Mesendoderm (in vitro differentiated cells): ENCODE measurements at regions not wholly inside any gene's neighbourhood (a gene's known extent, or its start where the extent isn't known, plus 50 kb on each side); places are given as distances from the start of the nearest gene placed in this dataset.

Source experiments
- DNase-seq: peaks from one replicate; pipeline ENCODE4 v3.0.0; 2013
- H2AK5ac ChIP-seq: 2 replicates; pipeline ENCODE4 v1.6.1; 2013; ENCODE audit warnings: low read length, inconsistent platforms
- H2BK120ac ChIP-seq: 2 replicates; pipeline ENCODE4 v1.6.1; 2013; ENCODE audit warnings: low read depth, mild to moderate bottlenecking, low read length, moderate library complexity, mixed read lengths
- H2BK15ac ChIP-seq: replicated peaks from 2 replicates; pipeline ENCODE4 v1.6.1; 2013; ENCODE audit warnings: low read depth, mild to moderate bottlenecking, moderate library complexity
- H2BK5ac ChIP-seq: 2 replicates; pipeline ENCODE4 v1.6.1; 2013; ENCODE audit warnings: low read length, inconsistent platforms
- H3K18ac ChIP-seq: 2 replicates; pipeline ENCODE4 v1.6.1; 2013; ENCODE audit warnings: mild to moderate bottlenecking, low read length, mixed read lengths
- H3K23ac ChIP-seq: one replicate; pipeline ENCODE4 v1.6.1; 2013; ENCODE audit warnings: low read length
- H3K27ac ChIP-seq: 2 replicates; pipeline ENCODE4 v1.5.1; 2013; ENCODE audit warnings: low read depth, mild to moderate bottlenecking, inconsistent platforms, low read length, moderate library complexity
- H3K27me3 ChIP-seq: 2 replicates; pipeline ENCODE4 v1.6.1; 2013; ENCODE audit warnings: low read length, control low read depth, mild to moderate bottlenecking, inconsistent platforms; ENCODE audit not compliant: insufficient read depth, poor library complexity
- H3K36me3 ChIP-seq: 2 replicates; pipeline ENCODE4 v1.6.1; 2013; ENCODE audit warnings: low read length, inconsistent platforms; ENCODE audit not compliant: control insufficient read depth, insufficient read depth
- H3K4ac ChIP-seq: one replicate; pipeline ENCODE4 v1.6.1; 2013; ENCODE audit warnings: low read depth, mild to moderate bottlenecking, low read length, moderate library complexity
- H3K4me1 ChIP-seq: 2 replicates; pipeline ENCODE4 v1.6.1; 2013; ENCODE audit warnings: low read depth, low read length, inconsistent platforms; ENCODE audit not compliant: control insufficient read depth
- H3K4me2 ChIP-seq: 2 replicates; pipeline ENCODE4 v1.6.1; 2013; ENCODE audit warnings: low read length
- H3K4me3 ChIP-seq: 2 replicates; pipeline ENCODE4 v1.5.1; 2013; ENCODE audit warnings: mild to moderate bottlenecking, low read length
- H3K56ac ChIP-seq: one replicate; pipeline ENCODE4 v1.6.1; 2013; ENCODE audit warnings: low read length
- H3K79me1 ChIP-seq: 2 replicates; pipeline ENCODE4 v1.6.1; 2013; ENCODE audit warnings: low read length, inconsistent platforms
- H3K79me2 ChIP-seq: 2 replicates; pipeline ENCODE4 v1.6.1; 2013; ENCODE audit warnings: mild to moderate bottlenecking, low read length; ENCODE audit not compliant: control insufficient read depth, insufficient read depth
- H3K9ac ChIP-seq: 2 replicates; pipeline ENCODE4 v1.6.1; 2013; ENCODE audit warnings: low read length, inconsistent platforms
- H4K5ac ChIP-seq: one replicate; pipeline ENCODE4 v1.6.1; 2013; ENCODE audit warnings: low read length
- H4K8ac ChIP-seq: one replicate; pipeline ENCODE4 v1.6.1; 2013; ENCODE audit warnings: low read depth, mild to moderate bottlenecking, control low read depth, low read length, moderate library complexity
- WGBS: extraction: QIAGEN DNeasy Blood & Tissue Kit; methylation state at CpG from one replicate; pipeline ENCODE4 v1.1.7; 2013; ENCODE audit warnings: low lambda C conversion rate, missing lambda C conversion rate; ENCODE audit not compliant: insufficient coverage; ENCODE audit errors: extremely low coverage; 5-methylcytosine and 5-hydroxymethylcytosine counted together

DNA sequence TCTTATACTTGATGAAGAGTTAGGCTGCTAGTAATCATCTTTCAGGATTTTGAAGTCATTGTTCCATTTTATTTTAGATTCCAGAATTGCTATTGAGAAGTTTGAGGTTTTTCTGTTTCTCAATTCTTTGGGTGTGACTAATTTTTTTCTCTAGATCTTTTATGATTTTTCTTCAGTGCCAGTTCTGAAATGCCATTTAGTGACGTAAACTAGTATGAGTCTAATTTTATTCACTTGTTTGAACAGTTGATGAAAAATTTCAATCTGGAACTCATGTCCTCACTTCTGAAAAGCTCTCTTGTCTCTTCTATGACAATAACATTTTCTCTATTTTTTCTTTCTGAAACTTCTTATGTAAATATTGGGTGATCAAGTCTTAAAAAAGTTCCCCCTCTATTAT lies 188.5 kb upstream of the HTR2A start:
- Histone ChIP-seq H2BK120ac (no peak overlapping the region), H3K9ac (no peak overlapping the region), H3K79me1 (no peaks in the 10 kb centered on the region), H3K27me3 (no peaks in the 10 kb centered on the region), H3K56ac (no peak overlapping the region), H2BK15ac (no peak overlapping the region), H3K4ac (no peak overlapping the region), H3K4me1 (no peaks in the 10 kb centered on the region), H2BK5ac (no peak overlapping the region), H3K4me2 (no peak overlapping the region), H3K18ac (no peak overlapping the region), H3K36me3 (no peaks in the 10 kb centered on the region), H3K4me3 (no peak overlapping the region), H3K27ac (no peak overlapping the region), H4K5ac (no peak overlapping the region), H3K23ac (no peak overlapping the region), H2AK5ac (no peak overlapping the region), H4K8ac (no peak overlapping the region), H3K79me2 (no peaks in the 10 kb centered on the region)
- WGBS: no CpG with 5 or more reads among the region's 1 CpG
- no peak for DNase-seq

DNA sequence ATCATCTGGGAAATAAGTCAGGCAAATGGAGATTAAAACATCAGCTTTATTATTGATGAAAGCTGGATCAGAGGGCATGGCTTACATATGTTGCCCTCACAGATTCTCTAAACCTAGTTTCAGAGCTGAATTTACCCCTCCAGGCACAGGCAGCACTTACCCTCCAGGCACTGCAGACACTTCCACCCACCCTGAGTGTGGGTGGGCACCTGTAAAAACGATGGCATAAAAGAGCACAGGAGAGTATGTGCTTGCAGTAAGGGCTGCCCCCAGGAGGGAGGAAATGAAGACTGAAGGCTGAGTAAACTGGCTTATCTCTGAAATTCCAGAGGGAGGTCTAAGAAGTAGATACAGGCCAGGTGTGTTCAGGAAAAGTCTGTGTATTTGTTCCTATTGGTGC lies 185.0 kb upstream of the HTR2A start:
- no peak overlapping the region for H3K18ac ChIP-seq
- no peaks in the 10 kb centered on the region for H3K79me2 ChIP-seq
- no peaks in the 10 kb centered on the region for H3K27me3 ChIP-seq
- no CpG with 5 or more reads among the region's 1 CpG for WGBS
- no peak overlapping the region for H2AK5ac ChIP-seq
- H2BK15ac ChIP-seq: no peak overlapping the region
- peak; percentile 29 for DNase-seq
- no peak overlapping the region for H3K4me2 ChIP-seq
- no peak overlapping the region for H3K56ac ChIP-seq
- H3K4me1 ChIP-seq: no peaks in the 10 kb centered on the region
- H2BK120ac ChIP-seq: no peak overlapping the region
- no peaks in the 10 kb centered on the region for H3K36me3 ChIP-seq
- no peak overlapping the region for H4K8ac ChIP-seq
- H3K23ac ChIP-seq: no peak overlapping the region
- no peak overlapping the region for H3K27ac ChIP-seq
- H4K5ac ChIP-seq: no peak overlapping the region
- no peak overlapping the region for H2BK5ac ChIP-seq
- H3K79me1 ChIP-seq: no peaks in the 10 kb centered on the region
- H3K9ac ChIP-seq: no peak overlapping the region
- H3K4me3 ChIP-seq: no peak overlapping the region
- H3K4ac ChIP-seq: no peak overlapping the region

GRCh38 chr13:47081246-47081645 lies 184.4 kb upstream of the HTR2A start:
- Histone ChIP-seq H3K79me2 (no peaks in the 10 kb centered on the region), H3K23ac (no peak overlapping the region), H3K4ac (no peak overlapping the region), H3K9ac (no peak overlapping the region), H3K4me1 (no peaks in the 10 kb centered on the region), H2BK5ac (no peak overlapping the region), H3K79me1 (no peaks in the 10 kb centered on the region), H3K27ac (no peak overlapping the region), H4K5ac (no peak overlapping the region), H3K4me2 (no peak overlapping the region), H3K36me3 (no peaks in the 10 kb centered on the region), H3K18ac (no peak overlapping the region), H4K8ac (no peak overlapping the region), H3K56ac (no peak overlapping the region), H3K27me3 (no peaks in the 10 kb centered on the region), H3K4me3 (no peak overlapping the region), H2BK15ac (no peak overlapping the region), H2BK120ac (no peak overlapping the region), H2AK5ac (no peak overlapping the region)
- DNase-seq: no peak
- no CpG with 5 or more reads among the region's 7 CpGs for WGBS

GRCh38 chr13:47080621-47081020 lies 183.8 kb upstream of the HTR2A start:
- Histone ChIP-seq H3K79me2 (no peaks in the 10 kb centered on the region), H2AK5ac (no peak overlapping the region), H3K9ac (no peak overlapping the region), H2BK5ac (no peak overlapping the region), H3K18ac (no peak overlapping the region), H4K5ac (no peak overlapping the region), H3K4me1 (no peaks in the 10 kb centered on the region), H2BK15ac (no peak overlapping the region), H3K27me3 (no peaks in the 10 kb centered on the region), H3K4me2 (no peak overlapping the region), H4K8ac (no peak overlapping the region), H3K56ac (no peak overlapping the region), H3K27ac (no peak overlapping the region), H3K23ac (no peak overlapping the region), H3K4me3 (no peak overlapping the region), H3K79me1 (no peaks in the 10 kb centered on the region), H2BK120ac (no peak overlapping the region), H3K36me3 (no peaks in the 10 kb centered on the region), H3K4ac (no peak overlapping the region)
- DNase-seq: no peak
- WGBS: no CpG with 5 or more reads among the region's 2 CpGs

DNA sequence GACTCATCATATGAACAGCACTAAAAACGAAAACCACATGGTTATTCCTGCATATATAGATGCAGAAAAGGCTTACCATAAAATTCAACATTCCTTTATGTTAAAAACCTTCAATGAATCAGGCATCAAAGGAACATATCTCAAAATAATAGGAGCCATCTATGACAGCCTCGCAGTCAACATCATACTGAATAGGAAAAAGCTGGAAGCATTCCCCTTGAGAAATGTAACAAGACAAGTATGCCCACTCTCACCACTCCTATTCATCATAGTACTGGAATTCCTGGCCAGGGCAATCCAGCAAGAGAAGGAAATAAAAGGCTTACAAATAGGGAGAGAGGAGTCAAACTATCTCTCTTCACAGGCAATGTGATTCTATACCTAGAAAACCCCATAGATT lies 179.6 kb upstream of the HTR2A start:
- Histone ChIP-seq H2BK15ac (no peak overlapping the region), H3K23ac (no peak overlapping the region), H3K27me3 (no peaks in the 10 kb centered on the region), H3K36me3 (no peaks in the 10 kb centered on the region), H3K56ac (no peak overlapping the region), H3K79me2 (no peaks in the 10 kb centered on the region), H3K79me1 (no peaks in the 10 kb centered on the region), H3K4me1 (no peaks in the 10 kb centered on the region), H4K8ac (no peak overlapping the region), H3K27ac (no peak overlapping the region), H3K9ac (no peak overlapping the region), H2AK5ac (no peak overlapping the region), H2BK120ac (no peak overlapping the region), H4K5ac (no peak overlapping the region), H3K18ac (no peak overlapping the region), H3K4me2 (no peak overlapping the region), H2BK5ac (no peak overlapping the region), H3K4ac (no peak overlapping the region), H3K4me3 (no peak overlapping the region)
- no peak for DNase-seq
- no CpG with 5 or more reads among the region's 2 CpGs for WGBS

GRCh38 chr13:47069133-47069532 lies 172.3 kb upstream of the HTR2A start:
- Histone ChIP-seq H3K56ac (no peak overlapping the region), H3K79me1 (no peaks in the 10 kb centered on the region), H3K9ac (no peak overlapping the region), H3K27ac (no peak overlapping the region), H3K4me2 (no peak overlapping the region), H3K4me3 (no peak overlapping the region), H2BK120ac (no peak overlapping the region), H2BK15ac (no peak overlapping the region), H2BK5ac (no peak overlapping the region), H3K18ac (no peak overlapping the region), H3K79me2 (no peaks in the 10 kb centered on the region), H4K5ac (no peak overlapping the region), H3K36me3 (no peaks in the 10 kb centered on the region), H3K27me3 (no peaks in the 10 kb centered on the region), H3K23ac (no peak overlapping the region), H2AK5ac (no peak overlapping the region), H3K4me1 (no peaks in the 10 kb centered on the region), H4K8ac (no peak overlapping the region), H3K4ac (no peak overlapping the region)
- DNase-seq: no peak
- no CpG with 5 or more reads among the region's 3 CpGs for WGBS
